HEK293 (cell line): ENCODE measurements at regions not wholly inside any gene's neighbourhood (a gene's known extent, or its start where the extent isn't known, plus 50 kb on each side); places are given as distances from the start of the nearest gene placed in this dataset.

Experiments used
- ATF2 ChIP-seq: fragments of 450-650 bp; formaldehyde crosslinking; IDR thresholded peaks from 2 replicates; pipeline ENCODE4 v1.5.1; 2016; ENCODE audit warnings: missing biosample characterization, missing genetic modification characterization, low read depth
- CTCF ChIP-seq: fragments of 450-650 bp; formaldehyde crosslinking; IDR thresholded peaks from 2 replicates; pipeline ENCODE4 v1.5.1; 2016; ENCODE audit warnings: missing biosample characterization, missing genetic modification characterization
- PATZ1 ChIP-seq: fragments of 450-650 bp; formaldehyde crosslinking; IDR thresholded peaks from 2 replicates; pipeline ENCODE4 v1.5.1; 2016; ENCODE audit warnings: missing biosample characterization, missing genetic modification characterization
- PBX3 ChIP-seq: sonication (generic); formaldehyde crosslinking; IDR thresholded peaks from 2 replicates; pipeline ENCODE4 v1.8.1; 2022; ENCODE audit warnings: mild to moderate bottlenecking, moderate library complexity, missing genetic modification reagents
- ZBTB10 ChIP-seq: fragments of 450-650 bp; formaldehyde crosslinking; IDR thresholded peaks from 2 replicates; pipeline ENCODE4 v1.5.1; 2016; ENCODE audit warnings: missing biosample characterization, missing genetic modification characterization
- ZNF23 ChIP-seq: fragments of 450-650 bp; formaldehyde crosslinking; IDR thresholded peaks from 2 replicates; pipeline ENCODE4 v1.5.1; 2016; ENCODE audit warnings: missing biosample characterization, missing genetic modification characterization, borderline replicate concordance
- ZNF248 ChIP-seq: fragments of 450-650 bp; formaldehyde crosslinking; IDR thresholded peaks from 2 replicates; pipeline ENCODE4 v1.5.1; 2017; ENCODE audit warnings: missing biosample characterization, missing genetic modification characterization
- ZNF292 ChIP-seq: fragments of 450-650 bp; formaldehyde crosslinking; IDR thresholded peaks from 2 replicates; pipeline ENCODE4 v1.5.1; 2016; ENCODE audit warnings: low read depth, missing biosample characterization, missing genetic modification characterization, borderline replicate concordance
- ZNF510 ChIP-seq: fragments of 450-650 bp; formaldehyde crosslinking; IDR thresholded peaks from 2 replicates; pipeline ENCODE4 v1.5.1; 2018; ENCODE audit warnings: mild to moderate bottlenecking, missing genetic modification characterization, missing biosample characterization; ENCODE audit not compliant: insufficient replicate concordance
- ZNF785 ChIP-seq: fragments of 450-650 bp; formaldehyde crosslinking; IDR thresholded peaks from 2 replicates; pipeline ENCODE4 v1.5.1; 2016; ENCODE audit warnings: missing biosample characterization, missing genetic modification characterization
- ZSCAN18 ChIP-seq: fragments of 450-650 bp; formaldehyde crosslinking; IDR thresholded peaks from 2 replicates; pipeline ENCODE4 v1.5.1; 2016; ENCODE audit warnings: missing biosample characterization, missing genetic modification characterization

GRCh38 chr15:63454503-63455211, 49.7 kb upstream of the USP3 start:
- TF ChIP-seq ZNF23 (tag by site-specific recombination) (no peak), ATF2 (tag by site-specific recombination) (no peak), ZNF785 (tag by site-specific recombination) (no peak), CTCF (tag by site-specific recombination) (no peak), ZNF292 (tag by site-specific recombination) (no peak), ZNF248 (no peak), ZNF510 (tag by site-specific recombination) (no peak), PATZ1 (no peak), ZSCAN18 (tag by site-specific recombination) (no peak), ZBTB10 (tag by site-specific recombination) (no peak), PBX3 (no peak)
